GM19463 (cell line): ENCODE measurements at regions not wholly inside any gene's neighbourhood (a gene's known extent, or its start where the extent isn't known, plus 50 kb on each side); places are given as distances from the start of the nearest gene placed in this dataset.

Experiments
- ATAC-seq: cut with Tn5 transposase; IDR thresholded peaks from one replicate; pipeline ENCODE4 v1.9.1; 2021; ENCODE audit warnings: mild to moderate bottlenecking, moderate library complexity; ENCODE audit not compliant: unreplicated experiment

DNA sequence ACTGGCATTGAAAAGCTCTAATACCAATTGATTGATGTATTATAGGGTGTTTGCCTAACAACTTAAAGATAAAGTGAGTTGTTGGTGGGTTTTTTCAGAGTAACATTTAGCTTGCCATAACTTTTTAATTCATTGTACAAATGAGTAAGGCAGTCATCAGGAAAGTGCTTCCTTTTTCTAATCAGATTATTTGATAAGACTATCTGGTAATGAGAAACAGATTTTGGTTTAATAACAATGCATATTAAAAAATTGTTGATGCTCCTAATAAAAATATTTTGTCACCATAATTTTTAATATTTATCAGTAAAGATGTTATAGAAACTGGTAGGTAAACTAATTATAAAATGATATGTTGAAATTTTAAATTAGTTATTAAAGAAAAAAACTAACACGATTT is 51.3 kb downstream of the BLTP1 start:
- no peak for ATAC-seq

DNA sequence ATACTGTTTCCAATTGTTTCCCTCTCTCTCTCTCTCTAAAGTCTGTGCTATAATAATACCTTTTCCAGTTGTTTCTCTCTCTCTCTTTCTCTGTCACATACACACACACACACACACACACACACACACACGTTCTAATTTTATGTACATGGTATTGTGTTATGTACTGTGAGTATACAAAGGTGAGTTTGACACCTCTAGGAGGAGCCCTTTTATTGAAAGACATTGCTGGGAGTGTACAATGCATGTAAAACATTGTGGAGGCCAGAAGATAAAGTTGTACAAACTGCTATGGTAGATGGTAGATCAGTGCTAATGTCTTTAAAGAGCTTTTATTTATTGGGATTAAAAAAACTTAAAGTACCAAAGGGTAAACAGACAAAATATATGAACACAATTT is 53.6 kb downstream of the BLTP1 start:
- ATAC-seq: no peak

DNA sequence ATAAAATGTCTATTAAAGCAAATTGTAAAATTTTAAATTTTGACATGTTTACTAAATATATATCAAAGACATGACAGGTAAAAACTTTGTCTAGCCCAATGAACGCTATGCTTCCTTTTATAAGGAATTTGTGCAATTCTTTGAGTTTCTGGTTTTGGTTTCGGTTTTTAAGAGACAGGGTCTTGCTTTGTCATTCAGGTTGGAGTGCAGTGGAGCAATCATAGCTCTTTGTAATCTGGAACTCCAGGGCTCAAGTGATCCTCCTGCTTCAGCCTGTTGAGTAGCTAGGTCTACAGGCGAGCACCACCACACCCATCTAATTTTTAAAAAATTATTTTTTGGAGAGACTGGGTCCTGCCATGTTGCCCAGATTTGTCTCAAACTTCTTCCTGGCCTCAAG is 60.7 kb downstream of the BLTP1 start:
- ATAC-seq: peak; percentile 70

DNA sequence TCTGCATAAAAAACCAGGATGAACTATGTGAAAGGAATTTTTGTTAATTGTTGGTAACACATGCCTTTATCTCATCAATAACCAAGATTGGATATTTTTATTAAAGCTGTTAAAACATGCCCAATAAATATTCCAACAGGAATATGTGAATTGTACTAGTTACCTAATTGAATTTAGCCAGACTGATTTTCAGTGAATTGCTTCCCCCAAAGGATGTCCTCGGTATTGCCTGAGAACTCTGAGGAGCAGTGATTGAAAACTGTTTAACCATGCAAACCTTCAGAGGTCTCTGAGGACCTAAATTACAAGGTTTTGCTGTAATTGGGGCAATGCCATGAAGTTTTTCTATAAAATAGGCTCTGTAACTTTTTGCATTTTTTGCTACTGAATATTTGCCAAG is 66.6 kb downstream of the BLTP1 start:
- no peak for ATAC-seq

DNA sequence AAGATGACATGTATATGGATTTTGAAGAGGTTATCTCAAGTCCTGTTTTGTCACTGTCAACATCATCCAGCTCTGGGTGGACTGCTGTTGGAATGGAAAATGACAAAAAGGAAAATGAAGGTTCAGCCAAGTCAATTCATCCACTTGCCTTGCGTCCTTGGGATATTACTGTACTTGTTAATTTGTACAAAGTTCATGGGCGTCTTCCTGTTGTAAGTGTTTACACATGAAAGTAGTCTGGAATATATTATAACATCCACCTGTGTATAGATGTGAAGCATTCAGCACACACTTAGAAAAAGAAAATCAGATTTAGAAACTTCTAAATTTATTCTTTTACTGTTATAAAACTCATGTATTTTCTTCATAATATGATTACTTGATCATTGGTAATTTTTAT is 67.2 kb downstream of the BLTP1 start:
- ATAC-seq: no peak

DNA sequence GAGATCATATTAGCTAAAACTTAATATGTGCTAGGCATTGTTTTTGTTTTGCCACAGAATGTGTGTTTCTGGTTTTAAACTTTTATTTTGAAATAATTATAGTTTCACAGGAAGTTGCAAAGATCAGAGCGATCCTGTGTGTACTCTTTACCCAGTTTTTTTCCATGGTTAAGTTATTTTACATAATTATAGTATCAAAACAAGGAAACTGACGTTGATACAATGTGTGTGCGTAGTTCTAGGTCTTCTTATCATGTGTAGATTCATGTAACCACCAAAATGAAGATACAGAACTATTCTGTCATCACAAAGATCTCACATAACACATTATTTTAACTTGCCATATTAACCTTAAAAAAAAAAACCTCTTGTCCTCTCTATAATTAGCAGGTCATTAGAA is 69.2 kb downstream of the BLTP1 start:
- no peak for ATAC-seq

DNA sequence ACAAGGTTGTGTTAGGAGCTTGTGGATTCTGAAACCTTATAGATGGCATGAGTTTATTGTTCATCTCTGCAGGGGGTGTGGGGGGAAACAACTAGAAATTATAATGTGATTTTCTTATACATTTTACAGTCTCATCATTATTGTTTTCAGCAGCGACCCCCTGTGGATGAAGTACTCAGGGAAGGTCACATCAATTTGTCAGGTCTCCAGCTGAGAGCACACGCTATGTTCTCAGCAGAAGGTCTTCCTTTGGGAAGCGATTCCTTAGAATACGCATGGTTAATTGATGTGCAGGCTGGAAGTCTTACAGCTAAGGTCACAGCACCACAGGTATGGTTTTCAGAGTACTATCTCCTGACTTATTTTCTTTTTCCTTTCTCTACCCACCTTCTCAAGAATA is 72.2 kb downstream of the BLTP1 start:
- ATAC-seq: no peak

DNA sequence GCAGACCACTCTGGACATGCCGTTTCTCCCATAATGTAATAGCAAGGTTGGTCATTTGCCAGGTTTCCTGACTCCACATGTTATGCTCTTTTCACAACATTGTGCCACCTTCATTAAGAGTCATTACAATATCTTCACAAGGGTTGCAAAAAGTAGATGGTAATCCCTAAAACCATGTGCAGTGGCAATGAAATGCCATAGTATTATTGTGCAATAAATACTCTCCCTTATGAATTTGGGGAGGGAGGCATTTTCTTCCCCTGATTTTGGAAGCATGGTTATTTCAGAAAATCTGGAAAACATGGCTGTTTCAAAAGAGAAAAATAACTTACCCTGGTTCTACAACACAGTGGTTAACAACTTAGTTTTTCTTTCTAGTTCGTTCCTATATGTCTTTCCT is 75.1 kb downstream of the BLTP1 start:
- ATAC-seq: no peak

DNA sequence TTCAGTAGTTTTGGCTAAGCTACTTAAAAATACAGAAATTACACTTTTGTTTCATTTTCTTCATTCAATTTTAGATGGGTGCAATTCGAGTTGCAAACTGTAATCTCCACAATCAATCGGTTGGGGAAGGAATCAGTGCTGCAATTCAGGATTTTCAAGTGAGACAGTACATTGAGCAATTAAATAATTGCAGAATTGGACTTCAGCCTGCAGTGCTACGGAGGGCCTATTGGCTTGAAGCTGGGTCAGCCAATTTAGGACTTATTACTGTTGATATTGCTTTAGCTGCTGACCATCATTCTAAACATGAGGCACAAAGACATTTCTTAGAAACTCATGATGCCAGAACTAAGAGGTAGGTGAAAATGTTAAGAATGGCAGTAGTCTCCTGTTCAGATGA is 77.7 kb downstream of the BLTP1 start:
- no peak for ATAC-seq

DNA sequence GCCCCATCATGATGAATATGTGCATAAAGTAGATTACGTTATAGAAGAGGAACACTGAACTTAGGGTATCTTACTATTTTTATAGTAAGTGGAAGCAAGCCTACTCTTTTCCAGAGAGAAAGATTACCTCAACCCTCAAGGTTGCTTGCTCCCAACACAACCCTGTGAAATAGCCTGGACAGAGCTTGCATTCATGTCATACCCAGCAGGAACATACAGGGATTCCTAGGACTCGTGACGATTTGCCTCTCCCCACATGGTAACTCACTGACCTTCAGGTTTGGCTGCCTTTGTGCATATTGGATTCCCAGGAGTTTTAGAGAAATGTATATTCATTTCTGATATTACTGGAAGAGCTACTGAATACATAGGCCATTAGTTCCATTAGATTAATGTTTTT is 80.5 kb downstream of the BLTP1 start:
- ATAC-seq: no peak

DNA sequence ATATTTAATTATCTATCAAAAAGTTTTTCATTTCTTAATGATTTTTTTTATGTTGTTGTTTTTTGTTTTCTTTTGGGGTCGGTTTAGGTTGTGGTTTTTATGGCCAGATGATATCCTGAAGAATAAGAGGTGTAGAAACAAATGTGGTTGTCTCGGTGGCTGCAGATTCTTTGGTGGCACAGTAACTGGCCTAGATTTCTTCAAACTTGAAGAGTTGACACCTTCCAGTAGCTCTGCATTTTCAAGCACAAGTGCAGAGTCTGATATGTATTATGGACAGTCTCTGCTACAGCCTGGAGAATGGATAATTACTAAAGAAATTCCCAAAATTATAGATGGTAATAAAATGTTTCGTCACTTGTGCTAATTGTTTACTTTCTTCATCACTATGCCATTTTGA is 82.6 kb downstream of the BLTP1 start:
- ATAC-seq: no peak

DNA sequence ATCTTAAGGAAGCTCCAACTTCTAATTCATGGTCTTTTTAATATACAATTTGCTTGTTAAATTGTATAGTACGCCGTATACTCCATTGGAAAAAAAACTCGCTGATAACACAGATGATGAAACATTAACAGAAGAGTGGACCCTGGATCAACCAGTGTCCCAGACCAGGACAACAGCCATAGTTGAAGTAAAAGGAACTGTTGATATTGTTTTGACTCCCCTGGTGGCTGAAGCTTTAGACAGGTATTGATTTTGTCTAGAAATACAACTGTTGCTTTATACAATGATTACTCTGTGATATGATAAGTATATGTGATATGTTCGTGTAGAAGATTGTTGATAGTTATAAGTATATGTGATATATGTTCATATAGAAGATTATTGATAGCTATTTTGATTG is 91.7 kb downstream of the BLTP1 start:
- ATAC-seq: no peak

DNA sequence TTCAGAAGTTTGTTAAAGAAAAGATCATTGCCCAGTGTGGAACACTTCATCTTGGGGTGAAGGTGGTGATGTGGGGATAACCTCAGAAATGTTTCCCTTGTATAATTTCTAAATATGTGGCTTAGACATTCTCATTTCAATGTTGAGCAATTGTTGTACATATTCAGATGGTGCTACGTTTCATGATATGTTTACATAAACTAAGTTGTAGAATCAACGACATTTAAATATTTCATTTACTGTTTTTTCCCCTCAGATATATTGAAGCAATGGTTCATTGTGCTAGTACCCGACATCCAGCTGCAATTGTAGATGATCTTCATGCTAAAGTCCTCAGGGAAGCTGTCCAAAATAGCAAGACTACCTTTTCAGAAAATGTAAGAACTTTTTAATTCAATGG is 92.6 kb downstream of the BLTP1 start:
- ATAC-seq: no peak

DNA sequence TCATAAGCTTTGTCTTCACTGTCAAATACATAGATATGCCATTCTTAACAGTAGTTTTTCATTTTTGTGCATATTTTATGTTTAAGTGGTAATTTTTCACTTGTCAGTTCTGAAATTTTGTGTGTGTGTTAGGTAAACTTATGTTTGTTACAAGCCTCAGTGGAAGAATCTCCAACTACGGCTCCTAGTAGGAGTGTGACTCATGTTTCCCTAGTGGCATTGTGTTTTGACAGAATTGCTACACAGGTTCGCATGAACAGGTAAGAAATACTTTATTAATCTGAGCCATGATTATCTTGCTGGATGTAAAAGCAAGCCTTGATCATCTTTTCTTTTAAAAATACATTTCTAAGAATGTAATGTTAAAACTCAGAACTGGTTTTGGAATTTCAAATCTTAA is 94.4 kb downstream of the BLTP1 start:
- no peak for ATAC-seq

DNA sequence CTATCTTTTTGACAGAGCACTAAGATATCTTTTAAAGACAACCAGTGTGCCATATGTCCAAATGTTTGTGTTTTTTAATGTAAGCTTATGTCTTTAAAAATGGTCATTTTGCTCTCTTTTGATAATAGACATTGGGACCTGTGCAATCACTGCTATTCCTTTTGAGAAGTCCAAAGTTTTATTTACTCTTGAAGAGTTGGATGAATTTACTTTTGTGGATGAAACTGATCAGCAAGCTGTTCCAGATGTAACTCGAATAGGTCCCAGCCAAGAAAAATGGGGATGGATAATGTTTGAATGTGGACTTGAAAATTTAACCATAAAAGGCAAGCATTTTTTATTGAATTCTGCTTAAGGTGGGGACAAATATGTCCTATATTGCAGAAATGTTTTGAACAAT is 97.2 kb downstream of the BLTP1 start:
- no peak for ATAC-seq

DNA sequence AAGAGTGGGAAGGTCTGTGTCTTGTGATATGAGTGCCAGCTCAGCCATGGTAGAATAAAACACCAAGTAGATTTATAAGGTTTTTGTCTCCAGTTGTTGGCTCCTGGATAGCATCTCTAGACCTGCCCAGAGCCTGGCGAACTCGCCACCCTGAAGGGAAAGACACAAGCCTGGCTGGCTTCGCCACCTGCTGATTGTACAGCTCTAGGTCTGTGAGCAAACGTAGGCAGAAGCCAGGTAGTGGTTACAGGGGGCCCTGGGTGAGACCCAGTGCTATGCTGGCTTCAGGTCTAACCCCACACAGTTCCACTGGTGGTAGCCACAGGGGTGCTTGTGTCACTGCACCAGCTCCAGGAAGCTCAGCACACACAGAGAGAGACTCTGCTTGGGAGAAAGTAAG is 100.5 kb downstream of the BLTP1 start:
- ATAC-seq: no peak

DNA sequence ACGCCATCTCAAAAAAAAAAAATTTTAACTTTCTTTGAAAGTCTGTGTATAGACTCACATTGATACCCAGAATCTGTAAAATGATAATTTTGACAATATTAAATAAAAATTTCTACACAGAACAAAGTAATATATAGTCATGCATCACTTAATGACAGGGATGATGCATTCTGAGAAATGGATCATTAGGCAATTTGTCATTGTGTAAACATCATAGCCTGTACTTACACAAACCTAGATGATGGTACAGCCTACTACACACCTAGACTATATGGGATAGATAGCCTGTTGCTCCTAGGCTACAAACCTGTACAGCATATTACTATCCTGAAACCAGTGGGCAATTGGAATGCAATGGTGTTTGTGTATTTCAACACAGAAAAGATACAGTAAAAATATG is 107.7 kb downstream of the BLTP1 start:
- no peak for ATAC-seq

DNA sequence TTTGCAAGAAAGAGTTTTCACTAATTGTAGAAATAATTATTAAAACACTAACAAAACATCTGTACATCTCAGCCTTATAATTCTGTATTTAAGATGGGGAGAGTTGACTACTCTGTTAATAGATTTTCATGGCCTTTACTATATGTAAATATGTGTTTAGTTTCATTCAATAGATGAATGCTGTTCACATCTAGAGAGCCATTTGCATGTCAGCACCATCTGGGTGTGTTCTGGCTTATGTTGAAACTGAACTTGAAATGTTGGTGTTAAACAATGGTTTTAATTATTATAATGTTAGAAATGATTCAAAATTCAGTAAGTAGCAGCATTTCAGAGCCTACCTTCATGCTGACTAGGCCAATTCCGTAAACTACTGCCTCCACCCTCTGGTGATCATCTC is 102.5 kb upstream of the ADAD1 start:
- no peak for ATAC-seq

DNA sequence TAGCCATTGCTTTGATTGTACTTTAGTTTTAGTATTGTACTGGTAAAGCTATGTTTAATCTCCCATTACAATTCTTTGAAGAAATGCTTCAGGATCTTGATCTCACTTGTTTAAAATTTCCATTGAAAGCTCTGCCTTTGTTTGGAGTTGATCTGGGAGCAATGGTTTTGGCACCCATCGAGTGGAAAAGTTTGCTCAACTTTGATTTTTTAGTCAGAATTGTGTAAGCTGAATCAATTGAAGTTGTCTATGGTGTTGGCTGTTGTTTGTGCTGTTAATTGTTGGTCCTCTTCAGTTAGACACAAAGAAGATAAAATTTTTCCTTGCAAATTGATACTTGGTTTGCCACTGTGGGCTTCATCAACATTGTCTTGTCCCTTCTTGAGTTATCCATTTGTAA is 99.8 kb upstream of the ADAD1 start:
- no peak for ATAC-seq

DNA sequence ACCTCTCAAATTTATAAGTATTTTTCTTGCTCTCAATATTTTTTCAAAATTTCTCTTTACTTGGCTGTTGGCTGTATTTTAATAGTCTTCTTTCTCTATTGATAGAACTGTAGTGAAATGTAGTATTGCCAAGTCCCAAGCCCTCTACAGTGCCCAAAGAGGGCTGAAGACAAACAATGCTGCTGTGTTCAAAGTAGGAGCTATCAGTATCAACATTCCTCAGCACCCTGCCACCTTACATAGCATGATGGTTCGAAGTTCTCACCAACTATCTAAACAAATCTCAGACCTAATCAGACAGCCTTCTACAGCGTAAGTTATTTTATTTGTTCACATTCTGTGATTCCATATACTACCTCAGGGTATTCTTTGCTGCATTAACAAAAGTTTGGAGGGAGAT is 99.1 kb upstream of the ADAD1 start:
- ATAC-seq: no peak

DNA sequence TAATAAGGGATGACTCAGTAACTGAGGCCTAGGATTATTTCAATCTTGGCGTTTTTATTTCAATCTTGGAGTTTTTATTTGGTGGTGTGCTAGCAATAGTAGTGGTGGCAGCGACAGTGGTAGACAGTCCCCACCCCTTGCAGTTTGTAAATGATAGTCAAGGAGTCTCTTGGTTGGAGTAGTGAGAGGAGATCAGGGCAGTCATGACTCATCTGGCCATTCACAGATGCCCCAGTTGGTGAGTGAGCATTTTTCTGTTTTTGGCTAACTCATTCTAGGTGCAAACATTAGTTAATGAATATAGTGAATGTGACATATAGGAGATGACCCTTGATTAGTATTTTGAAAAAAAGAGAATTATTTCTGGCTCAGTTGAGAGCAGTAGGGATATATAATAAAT is 93.5 kb upstream of the ADAD1 start:
- ATAC-seq: no peak

DNA sequence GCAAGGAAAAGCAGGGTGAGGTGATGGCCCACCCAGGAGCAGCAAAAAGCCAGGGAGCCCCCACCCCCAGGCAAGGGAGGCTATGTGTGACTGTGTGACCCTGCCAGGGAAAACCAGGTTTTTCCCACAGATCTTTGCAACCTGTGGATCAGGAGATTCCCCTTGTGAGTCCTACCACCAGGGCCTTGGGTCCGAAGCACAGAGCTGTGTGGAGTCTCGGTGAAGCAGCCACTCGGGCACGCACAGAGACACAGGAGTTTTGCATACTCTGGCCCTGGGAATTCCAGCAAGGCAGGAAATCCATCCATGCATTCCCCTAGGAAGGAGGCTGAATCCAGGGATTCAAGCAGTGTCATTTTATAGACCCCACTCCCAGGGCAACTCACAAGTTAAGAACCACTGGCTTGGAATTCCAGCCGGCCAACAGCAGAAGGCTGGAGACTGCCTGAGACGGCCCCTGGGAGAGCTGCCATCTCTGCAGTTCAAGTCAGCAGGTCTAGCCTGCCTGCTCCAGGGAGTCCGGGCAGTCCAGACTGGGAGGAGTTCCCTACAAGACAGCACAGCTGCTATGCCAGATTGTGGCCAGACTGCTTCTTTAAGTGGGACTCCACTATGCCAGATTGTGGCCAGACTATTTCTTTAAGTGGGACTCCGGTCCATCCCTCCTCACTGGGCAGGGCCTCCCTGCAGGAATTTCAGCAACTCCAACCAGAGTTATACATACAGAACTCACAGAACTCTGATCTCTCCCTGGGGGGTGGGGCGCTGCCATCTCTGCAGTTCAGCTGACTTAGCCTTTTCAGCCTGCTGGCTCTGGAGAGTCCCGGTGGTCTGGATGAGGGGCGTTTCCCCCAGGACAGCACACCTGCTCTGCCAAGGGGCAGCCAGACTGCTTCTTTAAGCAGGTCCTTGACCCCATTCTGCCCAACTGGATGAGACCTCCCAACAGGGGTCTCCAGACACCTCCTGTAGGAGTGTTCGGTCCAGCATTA is 85.1 kb upstream of the ADAD1 start:
- no peak for ATAC-seq

DNA sequence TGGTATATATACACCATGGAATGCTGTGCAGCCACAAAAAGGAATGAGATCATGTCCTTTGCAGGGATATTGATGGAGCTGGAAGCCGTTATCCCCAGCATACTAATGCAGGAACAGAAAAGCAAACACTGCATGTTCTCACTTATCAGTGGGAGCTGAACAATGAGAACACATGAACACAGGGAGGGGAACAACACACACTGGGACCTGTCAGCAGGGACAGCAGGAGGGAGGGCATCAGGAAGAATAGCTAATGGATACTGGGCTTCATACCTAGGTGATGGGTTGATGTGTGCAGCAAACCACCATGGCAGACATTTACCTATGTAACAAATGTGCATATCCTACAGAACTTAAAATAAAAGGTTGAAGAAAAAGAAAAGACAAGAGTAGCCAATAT is 81.1 kb upstream of the ADAD1 start:
- ATAC-seq: no peak
